ENCODE measurements at regions not wholly inside any gene's neighbourhood (a gene's known extent, or its start where the extent isn't known, plus 50 kb on each side); places are given as distances from the start of the nearest gene placed in this dataset.

- Histone ChIP-seq H3K4ac (ENCODE audit: low read depth, low read length) (no peak overlapping the region), H2BK120ac (ENCODE audit: low read depth, low read length, poor library complexity, severe bottlenecking) (no peak overlapping the region), H2BK12ac (ENCODE audit: insufficient read length, low read depth, low read length) (no peak overlapping the region), H4K5ac (ENCODE audit: insufficient read length, low read depth, low read length) (no peak overlapping the region), H3K79me1 (ENCODE audit: insufficient read depth, low read depth, low read length, poor library complexity, severe bottlenecking) (no peaks in the 10 kb centered on the region), H3T11ph (ENCODE audit: low read length) (no peak overlapping the region), H2BK5ac (ENCODE audit: insufficient read length, low read length) (no peak overlapping the region), H3K56ac (ENCODE audit: insufficient read length, low read depth, low read length) (no peak overlapping the region), H3K9ac (ENCODE audit: extremely low read depth, insufficient read length, low read length) (no peak overlapping the region), H2AFZ (ENCODE audit: low read length) (no peak overlapping the region), H3K27me3 (ENCODE audit: insufficient read depth, low read length) (no peaks in the 10 kb centered on the region), H4K91ac (ENCODE audit: insufficient read length, low read depth, low read length) (no peak overlapping the region), H2BK15ac (ENCODE audit: low read depth, low read length) (no peak overlapping the region), H3K23ac (ENCODE audit: insufficient read length, low read depth, low read length) (no peak overlapping the region), H2AK5ac (ENCODE audit: insufficient read length, low read length) (no peak overlapping the region), H4K8ac (replicated peaks; ENCODE audit: insufficient read length, low read depth, low read length) (no peak overlapping the region), H3K14ac (ENCODE audit: insufficient read depth, low read length) (no peak overlapping the region), H3K79me2 (ENCODE audit: insufficient read depth, low read length) (no peaks in the 10 kb centered on the region), H3K4me1 (ENCODE audit: insufficient read depth, low read length) (no peaks in the 10 kb centered on the region), H3K4me2 (ENCODE audit: insufficient read depth, insufficient read length, low read length) (no peak overlapping the region), H4K20me1 (ENCODE audit: control insufficient read depth, insufficient read depth, insufficient read length) (no peaks in the 10 kb centered on the region), H3K23me2 (ENCODE audit: insufficient read length, low read depth, low read length, poor library complexity, severe bottlenecking) (no peaks in the 10 kb centered on the region), H3K9me3 (ENCODE audit: control insufficient read depth, low read depth, low read length) (no peaks in the 10 kb centered on the region), H3K27ac (ENCODE audit: insufficient read length, low read depth, low read length) (no peak overlapping the region), H3K18ac (ENCODE audit: insufficient read length, low read depth, low read length) (no peak overlapping the region), H2BK20ac (ENCODE audit: low read depth, low read length, poor library complexity, severe bottlenecking) (no peak overlapping the region)
- Mint-ChIP-seq H3K9me3 (peaks cover 0 to 2% of the 10 kb centered on the region in 2 experiments; a peak in 1 of 5 replicates), H3K36me3 (ENCODE audit: insufficient read depth in 1 of 3, low read depth in 3 of 3) (no peaks in the 10 kb centered on the region), H3K27ac (no peak overlapping the region), H3K27me3 (ENCODE audit: low read depth) (no peaks in the 10 kb centered on the region), H3K4me3 (no peak overlapping the region), H3K4me1 (no peaks in the 10 kb centered on the region)
- no CpG with 5 or more reads among the region's 2 CpGs for WGBS (ENCODE audit: extremely low coverage, insufficient read length, low lambda C conversion rate)
- DNase-seq, result no peak
- TF ChIP-seq CTCF (conservative IDR thresholded peaks at IDR 0.05), result no peak
Observed at GRCh38 chr18:61082976-61083630, 250.1 kb upstream of the CDH20 start.
